GM18868 (cell line): ENCODE measurements at regions not wholly inside any gene's neighbourhood (a gene's known extent, or its start where the extent isn't known, plus 50 kb on each side); places are given as distances from the start of the nearest gene placed in this dataset.
"Not testable (repeated sequence)": the region's sequence is repeated elsewhere in the genome, so short reads cannot be mapped to it uniquely, and the experiment has no call there.

Experiments
- ATAC-seq: cut with Tn5 transposase; IDR thresholded peaks from one replicate; pipeline ENCODE4 v1.9.1; 2021; ENCODE audit warnings: mild to moderate bottlenecking, moderate library complexity; ENCODE audit not compliant: unreplicated experiment

GRCh38 chr21:6428498-6429092, 4092.8 kb upstream of the TPTE start:
- ATAC-seq: not testable (repeated sequence)

DNA sequence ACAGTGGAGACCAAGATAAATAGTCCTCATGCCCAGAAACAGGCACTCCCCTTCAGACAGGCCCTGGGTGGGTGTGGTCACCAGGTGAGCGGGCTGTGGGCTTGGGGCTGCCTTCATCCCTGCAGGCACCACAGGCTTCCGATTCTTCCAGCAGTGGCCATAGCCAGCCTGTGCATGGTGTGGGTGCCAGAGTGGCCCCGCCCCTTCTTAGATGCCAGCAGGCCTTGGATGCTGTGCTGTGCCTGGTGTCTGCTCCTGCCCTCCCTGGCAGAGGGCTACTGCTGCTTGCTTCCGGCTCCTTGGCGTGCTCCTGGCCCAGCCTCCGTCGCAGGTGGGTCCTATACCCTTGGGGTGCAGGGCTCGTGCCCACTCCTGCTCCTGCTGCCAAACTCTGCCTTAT, 4091.5 kb upstream of the TPTE start:
- not testable (repeated sequence) for ATAC-seq

- not testable (repeated sequence) for ATAC-seq
Measured at GRCh38 chr21:6433149-6433548, 4088.2 kb upstream of the TPTE start.

GRCh38 chr21:6436205-6436604, 4085.2 kb upstream of the TPTE start:
- ATAC-seq: not testable (repeated sequence)

- ATAC-seq: not testable (repeated sequence)
Measured at GRCh38 chr21:6436971-6437833, 4084.2 kb upstream of the TPTE start.

DNA sequence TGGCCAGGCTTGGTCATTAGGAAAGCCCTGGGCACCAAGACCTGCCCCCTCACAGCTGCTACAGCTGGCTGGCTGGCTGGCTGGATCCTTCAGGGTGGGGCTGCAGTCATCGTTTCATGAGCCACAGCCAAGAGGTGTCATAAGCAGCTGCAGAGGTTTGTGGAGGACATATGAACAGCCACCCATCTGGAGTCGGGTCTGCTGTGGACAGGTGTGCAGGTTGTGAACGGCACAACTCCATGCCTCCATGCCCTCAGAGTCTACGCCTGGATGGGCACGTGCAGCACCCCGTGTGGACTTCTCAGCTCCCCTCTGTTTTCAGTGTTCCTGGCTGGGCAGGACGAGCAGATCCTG, 4083.6 kb upstream of the TPTE start:
- ATAC-seq: not testable (repeated sequence)

DNA sequence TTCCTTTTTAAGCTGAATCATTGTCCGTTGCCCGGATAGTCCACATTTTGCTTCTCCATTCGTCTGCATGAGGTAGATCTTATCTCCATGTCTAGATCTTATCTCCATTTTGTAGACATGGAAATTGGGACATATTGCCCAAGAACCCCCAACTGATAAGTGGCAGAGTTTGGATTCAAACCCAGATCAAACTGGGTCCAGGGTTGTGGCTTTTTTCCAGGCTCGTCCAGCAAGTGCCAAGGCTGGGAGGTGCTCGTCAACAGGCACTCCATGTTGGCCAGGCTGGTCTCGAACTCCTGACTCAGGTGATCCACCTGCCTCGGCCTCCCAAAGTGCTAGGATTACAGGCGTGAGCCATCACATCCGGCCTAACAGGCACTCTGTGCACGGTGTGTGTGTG, 4082.3 kb upstream of the TPTE start:
- not testable (repeated sequence) for ATAC-seq

DNA sequence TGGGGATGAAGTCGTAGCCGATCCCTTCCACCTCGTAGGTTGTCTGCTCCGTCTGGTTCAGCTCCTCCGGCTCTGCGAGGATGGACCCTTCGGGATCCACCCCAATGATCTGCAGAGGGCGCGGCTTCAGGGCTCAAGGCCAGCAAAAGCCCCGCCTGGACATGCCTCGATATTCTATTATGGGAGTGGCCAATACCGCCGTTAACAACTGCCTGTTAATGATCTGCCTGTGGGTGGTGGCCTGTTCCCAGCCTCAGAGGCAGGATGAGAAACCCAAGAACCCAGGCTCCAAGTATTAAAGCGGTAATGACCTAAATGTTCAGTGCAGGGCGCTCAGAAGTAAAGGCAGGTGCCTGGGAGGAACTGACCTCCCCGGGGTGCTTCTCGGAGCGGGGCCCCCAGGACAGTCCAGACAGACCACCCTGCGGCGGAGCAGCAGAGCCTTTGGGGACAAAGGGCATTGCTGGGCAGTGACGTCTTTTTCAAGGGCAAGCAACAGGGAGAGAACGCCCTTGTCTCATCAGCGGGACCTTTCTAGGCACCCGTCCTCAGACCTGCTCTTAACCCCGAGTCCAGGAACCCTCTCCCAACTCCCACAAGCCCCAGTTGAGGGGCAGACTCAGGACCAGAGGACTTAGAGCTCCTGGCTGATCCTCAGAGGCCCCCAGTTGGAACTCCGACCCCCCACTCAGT, 4066.6 kb upstream of the TPTE start:
- ATAC-seq: not testable (repeated sequence)

GRCh38 chr21:6456011-6456661, 4065.2 kb upstream of the TPTE start:
- not testable (repeated sequence) for ATAC-seq

DNA sequence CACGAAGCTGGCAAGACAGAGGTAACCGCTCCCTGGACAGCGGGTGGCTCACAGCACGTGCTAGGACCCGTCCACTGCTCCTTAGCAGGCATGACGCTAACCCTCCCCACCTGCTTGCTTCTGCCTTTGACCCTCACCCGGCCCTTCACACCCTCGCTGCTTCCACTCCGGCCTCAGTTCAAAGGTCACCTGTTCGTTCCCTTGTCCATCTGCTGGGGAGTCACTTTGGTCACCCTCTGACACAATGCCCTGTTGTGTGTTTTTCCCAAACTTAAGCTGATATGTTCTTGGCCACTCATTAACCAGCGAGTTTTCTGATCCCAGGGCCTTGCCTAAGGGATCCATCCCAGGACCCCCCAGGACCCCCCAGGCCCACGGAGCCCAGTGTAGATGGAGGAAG, 4061.6 kb upstream of the TPTE start:
- ATAC-seq: not testable (repeated sequence)

- ATAC-seq: not testable (repeated sequence)
Measured at GRCh38 chr21:6461358-6461757, 4060.0 kb upstream of the TPTE start.

DNA sequence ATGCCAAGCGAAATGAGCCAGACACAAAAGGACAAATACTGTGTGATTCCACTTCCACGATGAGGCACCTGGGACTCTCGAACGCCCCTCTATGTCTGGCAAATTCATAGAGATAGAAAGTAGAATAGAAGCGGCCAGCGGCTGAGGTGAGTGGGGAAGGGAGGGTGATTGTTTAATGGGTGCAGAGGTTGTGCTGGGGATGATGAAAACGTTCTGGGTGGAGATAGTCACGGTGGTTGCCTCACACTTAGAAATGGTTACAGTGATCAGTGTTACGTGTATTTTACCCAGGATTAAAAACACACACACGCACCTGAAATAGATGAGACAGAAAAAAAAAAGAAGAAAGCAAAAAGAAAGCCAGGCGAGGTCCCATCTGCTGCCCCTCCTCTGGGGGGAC, 4057.0 kb upstream of the TPTE start:
- not testable (repeated sequence) for ATAC-seq

GRCh38 chr21:6466081-6466698, 4055.2 kb upstream of the TPTE start:
- ATAC-seq: not testable (repeated sequence)

GRCh38 chr21:6466707-6467106, 4054.7 kb upstream of the TPTE start:
- not testable (repeated sequence) for ATAC-seq

DNA sequence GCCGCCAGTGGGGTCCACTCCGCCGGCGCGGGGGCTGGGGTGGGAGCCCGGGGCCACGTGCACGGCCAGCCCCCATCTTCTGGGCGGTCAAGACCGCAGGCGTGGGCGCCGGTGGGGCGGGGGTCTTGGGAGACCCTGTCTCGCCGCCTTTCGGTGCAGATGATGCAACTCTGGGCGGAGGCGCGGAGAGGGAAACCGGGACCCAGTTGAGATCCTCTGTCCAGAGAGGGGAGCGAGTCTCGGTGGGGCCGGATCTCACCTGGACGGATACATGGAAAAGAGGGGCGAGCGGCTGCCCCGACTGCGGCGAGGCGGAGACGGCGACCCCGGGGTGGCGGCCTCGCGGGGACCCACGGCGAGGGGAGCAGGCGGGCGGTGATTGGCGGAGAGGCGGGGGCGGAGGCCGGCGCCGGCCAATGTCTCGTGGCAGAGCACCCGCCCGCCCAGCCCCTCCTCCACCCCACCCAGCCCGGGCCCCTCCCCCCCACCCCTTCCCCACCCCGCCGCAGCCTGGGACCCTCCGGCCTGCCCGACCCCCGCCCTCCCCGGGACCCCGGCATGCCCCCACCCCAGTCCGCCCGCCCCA, 4054.1 kb upstream of the TPTE start:
- ATAC-seq: not testable (repeated sequence)

GRCh38 chr21:6467907-6468306, 4053.5 kb upstream of the TPTE start:
- ATAC-seq: not testable (repeated sequence)

DNA sequence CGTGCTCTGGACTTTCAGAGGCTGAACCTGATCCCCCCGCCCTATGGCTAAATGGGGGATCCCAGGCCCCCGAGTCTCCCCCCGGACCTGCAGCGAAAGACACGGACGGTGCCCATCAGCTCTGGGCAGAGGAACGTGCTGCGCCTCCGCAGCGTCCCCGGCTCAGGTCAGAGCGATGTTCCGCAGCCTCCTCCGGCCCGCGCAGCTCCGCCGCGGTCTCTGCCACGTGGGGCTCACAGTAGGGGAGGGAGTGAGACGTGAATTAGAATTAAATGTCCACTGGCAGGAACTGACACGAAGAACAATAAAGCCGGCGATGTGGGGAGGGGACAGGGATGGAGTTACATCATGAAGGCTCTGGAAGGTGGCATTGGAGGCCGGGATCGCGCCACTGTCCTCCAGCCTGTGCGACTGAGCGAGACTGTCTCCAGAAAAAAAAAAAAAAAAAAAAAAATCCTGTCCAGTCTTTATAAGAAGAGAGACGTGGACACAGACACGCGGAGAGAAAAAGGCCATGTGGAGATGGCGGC, 4053.0 kb upstream of the TPTE start:
- not testable (repeated sequence) for ATAC-seq

DNA sequence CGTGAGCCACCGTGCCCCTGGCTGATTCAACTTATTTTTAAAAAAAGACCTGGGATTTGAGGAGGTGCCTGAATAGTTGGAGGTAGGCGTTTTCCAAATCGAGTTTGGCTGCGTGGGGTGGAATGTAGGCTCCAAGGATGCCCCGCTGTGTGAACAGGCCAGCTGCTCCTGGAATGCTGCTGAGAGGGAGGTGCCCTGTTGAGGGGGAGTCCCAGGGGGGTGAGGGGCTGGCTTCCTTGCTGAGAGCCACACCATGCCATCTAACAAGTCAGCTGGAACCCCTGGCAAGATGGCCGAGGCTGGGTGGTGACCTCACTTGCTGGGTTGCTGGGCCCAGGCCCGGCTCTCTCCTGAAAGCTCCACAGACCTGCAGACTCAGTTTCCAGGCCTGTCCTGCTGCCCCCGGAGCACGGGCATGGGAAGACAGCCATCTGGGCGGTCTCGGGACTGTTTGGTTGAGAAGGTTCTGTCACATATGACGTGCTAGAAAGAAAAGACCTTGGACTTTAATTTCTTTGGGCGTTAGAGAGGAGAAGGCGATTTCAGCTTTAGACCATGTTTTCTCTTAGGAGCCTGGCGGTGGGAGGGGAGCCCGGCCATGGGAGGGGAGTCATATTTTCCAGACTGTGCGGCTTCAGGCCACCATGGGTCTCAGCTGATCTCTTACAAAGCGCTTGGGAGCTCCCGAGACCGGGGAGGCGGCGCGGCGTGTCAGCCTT, 4047.0 kb upstream of the TPTE start:
- not testable (repeated sequence) for ATAC-seq

DNA sequence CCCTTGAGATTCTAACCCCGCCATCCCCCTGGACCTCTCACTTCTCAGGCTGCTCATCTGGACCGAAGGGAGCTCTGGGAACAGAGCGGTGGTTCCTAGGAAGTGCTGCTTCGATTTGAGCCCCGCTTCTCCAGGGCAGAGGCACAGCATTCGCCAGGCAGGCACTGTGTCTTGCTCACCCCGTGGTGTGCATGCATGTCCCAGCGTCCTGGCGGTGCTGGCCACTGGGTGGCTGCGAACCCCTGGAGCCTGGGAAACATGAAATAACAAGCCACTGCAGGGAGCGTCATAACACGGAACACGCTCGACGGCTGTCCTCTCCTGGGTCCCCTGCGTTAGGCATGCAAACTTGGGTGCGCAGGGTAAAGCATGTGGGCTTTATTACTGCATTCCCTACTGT, 4040.3 kb upstream of the TPTE start:
- ATAC-seq: not testable (repeated sequence)
